Testis (tissue), 2 donors: ENCODE measurements at regions not wholly inside any gene's neighbourhood (a gene's known extent, or its start where the extent isn't known, plus 50 kb on each side); places are given as distances from the start of the nearest gene placed in this dataset.

Experiments
- CTCF ChIP-seq, 3 experiments: fragments of 450-650 bp in 2 of 3; fragments of 200-600 bp in 1 of 3; sonication (generic) in 1 of 3; IDR thresholded peaks; one replicate each; pipeline ENCODE4 v1.5.1; 2016 to 2019; ENCODE audit warnings: antibody characterized with exemption in 3 of 3, mild to moderate bottlenecking in 2 of 3, moderate library complexity in 1 of 3
- POLR2A ChIP-seq: fragments of 450-650 bp; IDR thresholded peaks from one replicate; pipeline ENCODE4 v1.6.1; 2017; ENCODE audit warnings: antibody characterized with exemption, mild to moderate bottlenecking, moderate library complexity

- TF ChIP-seq CTCF (IDR thresholded peaks at IDR 0.05): no peak
- TF ChIP-seq POLR2A: no peak
Observed at GRCh38 chr2:153420394-153420793, 58.2 kb downstream of the RPRM start.
